NT2/D1 (cell line): ENCODE measurements at regions not wholly inside any gene's neighbourhood (a gene's known extent, or its start where the extent isn't known, plus 50 kb on each side); places are given as distances from the start of the nearest gene placed in this dataset.

Source experiments
- DNase-seq: peaks from one replicate; pipeline ENCODE4 v3.0.0-alpha.2; 2011; ENCODE audit warnings: low read depth, low spot score
- H3K27me3 ChIP-seq: 2 replicates; pipeline ENCODE4 v1.6.0; 2011; ENCODE audit warnings: mild to moderate bottlenecking; ENCODE audit not compliant: insufficient read length, insufficient read depth
- H3K36me3 ChIP-seq: 2 replicates; pipeline ENCODE4 v1.6.1; 2011; ENCODE audit warnings: mild to moderate bottlenecking, low read length, mixed read lengths; ENCODE audit not compliant: insufficient read depth, insufficient read length
- H3K4me1 ChIP-seq: 2 replicates; pipeline ENCODE4 v1.5.1; 2011; ENCODE audit not compliant: insufficient read depth, insufficient read length
- H3K4me3 ChIP-seq: 2 replicates; pipeline ENCODE4 v1.5.1; 2011; ENCODE audit warnings: low read depth; ENCODE audit not compliant: insufficient read length
- H3K9ac ChIP-seq: 2 replicates; pipeline ENCODE4 v1.6.0; 2011; ENCODE audit warnings: low read depth; ENCODE audit not compliant: insufficient read length
- H3K9me3 ChIP-seq: 2 replicates; pipeline ENCODE4 v1.5.1; 2011; ENCODE audit warnings: mild to moderate bottlenecking, low read length; ENCODE audit not compliant: insufficient read depth
- SUZ12 ChIP-seq: IDR thresholded peaks from 2 replicates; pipeline ENCODE4 v1.6.1; 2011; ENCODE audit not compliant: insufficient read length, insufficient read depth; ENCODE audit errors: extremely low read depth
- YY1 ChIP-seq: IDR thresholded peaks from 2 replicates; pipeline ENCODE4 v1.6.1; 2011; ENCODE audit not compliant: insufficient read length, insufficient read depth
- ZNF274 ChIP-seq: IDR thresholded peaks from 2 replicates; pipeline ENCODE4 v1.6.1; 2011; ENCODE audit warnings: mild to moderate bottlenecking, low read depth, low read length

DNA sequence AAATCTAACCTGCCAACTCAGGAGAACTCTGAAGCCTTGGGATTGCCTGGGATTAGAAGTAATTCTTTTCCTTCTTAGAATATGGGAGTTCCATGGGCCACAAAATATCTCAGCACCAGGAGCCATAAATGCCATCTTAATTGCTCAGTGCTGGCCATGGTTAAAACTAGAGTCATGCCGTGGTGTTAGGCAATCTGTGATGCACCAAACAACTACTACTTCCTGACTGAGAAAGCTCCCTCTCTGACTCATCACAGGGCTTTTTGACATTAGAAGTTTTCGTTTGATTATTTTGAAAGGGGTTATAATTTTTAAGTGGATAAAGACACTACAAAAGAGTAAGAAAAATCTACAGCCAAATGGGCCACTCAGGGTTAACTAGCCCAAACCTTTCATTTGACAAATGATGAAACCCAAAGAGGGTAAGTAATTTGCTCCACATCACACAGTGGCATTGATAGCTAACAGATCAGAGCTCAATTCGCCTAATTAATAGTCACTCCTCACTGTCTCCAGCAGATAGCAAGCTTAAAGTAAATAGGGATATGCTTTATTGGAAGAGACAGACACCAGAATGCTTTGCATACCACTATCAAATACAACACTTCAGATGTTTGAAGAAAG, 377.3 kb downstream of the EMP1 start:
- DNase-seq, result no peak
- TF ChIP-seq YY1 (no peak), ZNF274 (no peak), SUZ12 (no peak)
- H3K4me3 ChIP-seq, result no peak overlapping the region
- H3K9me3 ChIP-seq, result no peaks in the 10 kb centered on the region
- no peak overlapping the region for H3K9ac ChIP-seq
- no peaks in the 10 kb centered on the region for H3K4me1 ChIP-seq
- H3K36me3 ChIP-seq, result no peaks in the 10 kb centered on the region
- no peaks in the 10 kb centered on the region for H3K27me3 ChIP-seq

DNA sequence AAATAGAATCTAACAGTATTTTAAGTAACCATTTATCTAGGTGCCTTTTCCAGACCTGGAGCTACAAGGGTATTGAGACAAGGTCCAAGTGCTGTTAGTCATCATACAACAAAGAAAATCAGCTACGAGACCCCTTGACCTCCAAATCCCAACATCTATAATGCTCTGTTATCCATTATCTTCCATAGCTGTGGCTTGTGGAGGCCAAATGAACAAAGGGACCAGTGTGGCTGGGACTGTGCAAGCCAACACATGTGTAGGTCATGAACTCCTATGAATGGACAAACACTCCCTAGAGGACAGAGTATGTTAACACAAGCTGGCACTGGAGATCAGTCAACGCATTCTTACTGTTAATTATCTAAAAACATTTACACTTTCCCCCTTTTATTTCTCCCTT, 374.5 kb downstream of the EMP1 start:
- no peak overlapping the region for H3K4me3 ChIP-seq

DNA sequence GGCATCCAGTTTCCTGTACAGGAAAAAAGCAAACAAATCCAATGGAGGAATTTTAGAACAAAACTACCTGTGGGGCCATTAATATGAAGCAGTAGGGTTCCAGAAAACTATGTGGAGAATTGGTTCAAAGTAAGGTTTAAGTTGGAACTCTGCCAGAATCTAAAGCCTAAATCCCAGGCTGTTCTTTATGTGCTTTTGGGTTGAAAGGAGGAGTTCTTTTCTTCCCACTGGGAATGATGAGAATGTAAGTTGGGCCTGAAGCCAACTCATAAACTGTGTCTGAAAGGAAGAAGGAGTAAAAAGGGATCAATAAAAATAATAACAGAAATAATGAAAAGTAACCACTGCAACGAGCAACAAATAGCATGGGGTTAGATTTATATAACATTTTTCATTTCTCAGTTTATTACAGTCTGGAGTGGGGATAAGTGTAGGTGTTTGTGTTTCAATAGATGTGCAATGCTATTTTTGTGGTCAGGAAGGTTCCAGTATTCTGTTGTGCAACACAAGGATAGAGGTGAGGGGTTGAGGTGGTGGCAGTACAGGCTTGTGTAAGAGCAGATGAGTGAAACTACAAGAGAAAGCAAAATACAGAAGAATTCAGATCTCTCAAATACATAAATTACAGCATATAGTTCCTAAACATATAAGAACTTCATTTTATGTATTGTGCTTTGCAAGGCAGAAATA, 373.6 kb downstream of the EMP1 start:
- DNase-seq, result no peak
- H3K4me3 ChIP-seq, result no peak overlapping the region
- no peak overlapping the region for H3K9ac ChIP-seq
- no peak for TF ChIP-seq YY1
- no peak for TF ChIP-seq SUZ12
- no peak for TF ChIP-seq ZNF274
- H3K9me3 ChIP-seq, result no peaks in the 10 kb centered on the region
- H3K27me3 ChIP-seq, result no peaks in the 10 kb centered on the region
- H3K4me1 ChIP-seq, result no peaks in the 10 kb centered on the region
- H3K36me3 ChIP-seq, result no peaks in the 10 kb centered on the region

More for the DNA sequence above, 374.5 kb downstream of the EMP1 start:
- no peaks in the 10 kb centered on the region for H3K4me1 ChIP-seq
- TF ChIP-seq SUZ12 (no peak), YY1 (no peak), ZNF274 (no peak)
- no peaks in the 10 kb centered on the region for H3K9me3 ChIP-seq
- no peak for DNase-seq
- no peaks in the 10 kb centered on the region for H3K36me3 ChIP-seq
- no peaks in the 10 kb centered on the region for H3K27me3 ChIP-seq
- no peak overlapping the region for H3K9ac ChIP-seq

DNA sequence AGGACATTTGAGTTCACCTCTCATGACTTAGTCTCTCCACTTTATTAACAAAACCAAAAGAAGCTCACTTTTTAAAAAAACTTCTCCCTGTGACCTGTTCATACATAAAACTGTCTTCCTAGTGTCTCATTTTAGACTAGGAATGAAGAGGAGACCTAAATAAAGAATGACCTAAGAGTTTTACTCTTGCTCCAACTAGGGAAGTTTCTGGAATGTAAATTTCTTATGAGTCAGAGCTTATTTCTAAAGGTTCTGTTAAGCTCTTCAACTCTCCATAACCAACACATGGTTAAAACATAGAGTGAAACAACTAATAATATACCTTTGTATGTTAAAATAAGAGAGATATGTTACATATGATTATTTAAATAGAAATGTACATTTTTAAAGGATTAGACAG, 369.8 kb downstream of the EMP1 start:
- H3K4me3 ChIP-seq, result no peak overlapping the region
- H3K27me3 ChIP-seq, result no peaks in the 10 kb centered on the region
- no peak for DNase-seq

DNA sequence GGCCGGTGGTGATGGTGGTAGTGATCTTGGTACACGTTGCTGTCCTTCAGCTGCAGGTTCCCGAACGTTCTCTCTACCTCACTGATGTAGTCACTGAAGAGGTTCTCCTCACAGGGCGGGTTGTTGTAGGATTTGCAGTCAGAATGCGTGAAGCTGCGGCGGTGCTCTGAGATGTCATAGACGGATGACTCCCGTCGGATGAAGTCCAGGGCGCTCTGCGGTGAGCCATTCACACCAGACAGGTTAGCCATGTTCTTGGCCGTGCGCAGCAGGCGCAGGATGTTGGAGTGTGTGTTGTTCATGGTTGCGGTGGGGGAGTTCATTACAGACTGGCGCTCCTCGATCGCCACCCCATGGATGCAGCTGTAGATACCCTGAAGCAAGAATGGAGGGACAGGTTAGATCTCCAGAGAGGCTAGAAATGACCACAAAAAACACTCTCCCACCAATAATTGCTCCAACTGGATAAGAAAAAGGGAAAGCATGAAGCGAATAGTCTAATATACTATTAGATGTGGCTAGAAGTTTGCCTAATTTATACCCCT, 367.8 kb downstream of the EMP1 start:
- Histone ChIP-seq H3K36me3 (no peaks in the 10 kb centered on the region), H3K4me3 (no peak overlapping the region), H3K9me3 (no peaks in the 10 kb centered on the region; the same call in 1 of the 2 replicates), H3K9ac (no peak overlapping the region), H3K27me3 (no peaks in the 10 kb centered on the region), H3K4me1 (no peaks in the 10 kb centered on the region)
- TF ChIP-seq SUZ12 (no peak), ZNF274 (no peak), YY1 (no peak)
- no peak for DNase-seq

More for the DNA sequence above, 369.8 kb downstream of the EMP1 start:
- TF ChIP-seq YY1 (no peak), SUZ12 (no peak), ZNF274 (no peak)
- Histone ChIP-seq H3K36me3 (no peaks in the 10 kb centered on the region), H3K9ac (no peak overlapping the region), H3K4me1 (no peaks in the 10 kb centered on the region), H3K9me3 (no peaks in the 10 kb centered on the region; the same call in 1 of the 2 replicates)

DNA sequence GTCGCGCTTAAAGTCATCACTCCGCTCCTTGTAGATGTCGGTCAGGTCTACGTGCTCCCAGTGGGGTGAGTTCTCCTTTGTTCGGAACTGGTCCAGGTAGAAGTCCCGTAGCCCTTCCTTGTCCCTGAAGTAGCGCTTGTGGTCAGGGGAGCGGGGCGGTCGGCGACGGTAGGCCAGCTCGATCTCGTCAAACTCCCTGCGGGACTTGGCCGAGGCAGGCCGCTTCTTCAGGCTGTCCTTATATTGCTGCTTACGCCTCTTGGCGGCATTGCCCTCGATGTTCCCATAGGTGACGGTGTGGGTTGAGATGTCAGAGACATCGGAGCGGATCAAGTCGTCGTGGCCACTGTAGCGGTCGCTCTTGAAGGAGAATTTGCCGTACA, 367.2 kb downstream of the EMP1 start:
- DNase-seq, result no peak
- no peaks in the 10 kb centered on the region; the same call in 1 of the 2 replicates for H3K9me3 ChIP-seq
- no peaks in the 10 kb centered on the region for H3K4me1 ChIP-seq
- no peak overlapping the region for H3K9ac ChIP-seq
- H3K4me3 ChIP-seq, result no peak overlapping the region
- no peaks in the 10 kb centered on the region for H3K36me3 ChIP-seq
- H3K27me3 ChIP-seq, result no peaks in the 10 kb centered on the region
- TF ChIP-seq ZNF274, result no peak
- TF ChIP-seq YY1, result no peak
- no peak for TF ChIP-seq SUZ12

DNA sequence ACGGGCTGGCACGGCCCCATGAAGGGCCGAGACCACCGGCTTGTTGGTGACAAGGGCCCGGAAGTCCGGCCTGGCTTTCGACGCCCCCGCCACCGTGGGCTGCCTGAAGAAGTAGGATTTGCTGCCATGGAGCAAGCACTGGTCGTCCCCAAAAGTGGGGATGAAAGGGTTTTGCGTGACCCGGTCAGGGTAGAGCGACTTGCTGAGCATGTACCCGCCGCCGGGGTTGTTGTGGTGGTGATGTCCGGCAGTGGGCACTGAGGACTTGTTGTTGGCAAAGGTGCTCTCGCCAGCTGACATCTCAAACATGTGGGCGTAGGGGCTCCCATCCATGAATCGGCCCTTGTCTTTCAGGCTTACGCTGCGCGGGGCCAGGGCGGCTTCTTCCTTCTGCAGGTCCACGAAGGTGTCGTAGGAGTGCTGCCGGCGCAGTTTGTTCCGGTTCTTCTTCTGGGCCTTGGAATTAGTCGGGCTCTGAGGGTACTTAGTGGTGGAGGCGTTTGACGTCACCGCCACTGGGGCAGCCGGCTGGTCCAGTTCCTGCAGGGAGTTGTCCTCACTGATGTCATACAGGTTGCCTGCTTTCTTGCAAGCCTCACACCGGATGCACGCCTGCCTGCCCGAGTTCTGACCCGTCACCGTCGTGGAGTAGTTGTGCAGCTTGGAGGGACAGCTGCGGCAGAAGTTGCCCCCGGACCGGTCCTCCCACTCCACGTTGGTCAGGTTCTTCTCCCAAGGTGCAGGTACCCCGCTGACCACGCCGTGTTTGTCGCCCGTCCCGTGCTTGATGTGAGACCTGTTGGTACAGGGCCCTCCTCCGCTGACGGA, 366.6 kb downstream of the EMP1 start:
- no peak overlapping the region for H3K9ac ChIP-seq
- no peaks in the 10 kb centered on the region for H3K36me3 ChIP-seq
- H3K27me3 ChIP-seq, result no peaks in the 10 kb centered on the region
- H3K4me3 ChIP-seq, result no peak overlapping the region
- DNase-seq, result no peak
- no peaks in the 10 kb centered on the region; the same call in 1 of the 2 replicates for H3K9me3 ChIP-seq
- TF ChIP-seq YY1 (no peak), ZNF274 (no peak), SUZ12 (no peak)
- no peaks in the 10 kb centered on the region for H3K4me1 ChIP-seq
